GM23338 (cell line): ENCODE measurements at regions not wholly inside any gene's neighbourhood (a gene's known extent, or its start where the extent isn't known, plus 50 kb on each side); places are given as distances from the start of the nearest gene placed in this dataset.

Experiments used
- JUNB ChIP-seq: IDR thresholded peaks from one replicate; pipeline ENCODE4 v1.6.1; 2016; ENCODE audit warnings: antibody characterized with exemption; ENCODE audit not compliant: unreplicated experiment
- POLR2AphosphoS5 ChIP-seq: IDR thresholded peaks from 2 replicates; pipeline ENCODE4 v1.6.1; 2016; ENCODE audit warnings: antibody characterized with exemption, low read depth
- TF ChIP-seq, protein P1 (sequence below), 2 experiments: fragments of 200-600 bp in 1 of 2; sonication (generic) in 1 of 2; conservative IDR thresholded peaks; 2 replicates each; pipeline versions ENCODE4 v1.5.1 to v1.6.1; 2016 to 2017; ENCODE audit warnings: antibody characterized with exemption in 2 of 2, low read depth in 2 of 2, mild to moderate bottlenecking in 2 of 2, moderate library complexity in 1 of 2

GRCh38 chr4:151565583-151565982 is 156.6 kb downstream of the FHIP1A start:
- TF ChIP-seq JUNB: no peak
- TF ChIP-seq, protein P1, sequence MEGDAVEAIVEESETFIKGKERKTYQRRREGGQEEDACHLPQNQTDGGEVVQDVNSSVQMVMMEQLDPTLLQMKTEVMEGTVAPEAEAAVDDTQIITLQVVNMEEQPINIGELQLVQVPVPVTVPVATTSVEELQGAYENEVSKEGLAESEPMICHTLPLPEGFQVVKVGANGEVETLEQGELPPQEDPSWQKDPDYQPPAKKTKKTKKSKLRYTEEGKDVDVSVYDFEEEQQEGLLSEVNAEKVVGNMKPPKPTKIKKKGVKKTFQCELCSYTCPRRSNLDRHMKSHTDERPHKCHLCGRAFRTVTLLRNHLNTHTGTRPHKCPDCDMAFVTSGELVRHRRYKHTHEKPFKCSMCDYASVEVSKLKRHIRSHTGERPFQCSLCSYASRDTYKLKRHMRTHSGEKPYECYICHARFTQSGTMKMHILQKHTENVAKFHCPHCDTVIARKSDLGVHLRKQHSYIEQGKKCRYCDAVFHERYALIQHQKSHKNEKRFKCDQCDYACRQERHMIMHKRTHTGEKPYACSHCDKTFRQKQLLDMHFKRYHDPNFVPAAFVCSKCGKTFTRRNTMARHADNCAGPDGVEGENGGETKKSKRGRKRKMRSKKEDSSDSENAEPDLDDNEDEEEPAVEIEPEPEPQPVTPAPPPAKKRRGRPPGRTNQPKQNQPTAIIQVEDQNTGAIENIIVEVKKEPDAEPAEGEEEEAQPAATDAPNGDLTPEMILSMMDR (conservative IDR thresholded peaks at IDR 0.05; ENCODE audit: low read depth in 2 of 2): no peak
- no peak for TF ChIP-seq POLR2AphosphoS5
